GM18870 (cell line): ENCODE measurements at regions not wholly inside any gene's neighbourhood (a gene's known extent, or its start where the extent isn't known, plus 50 kb on each side); places are given as distances from the start of the nearest gene placed in this dataset.
A peak's percentile ranks its signal among the peaks of the same experiment; 100 is the strongest.
"Not testable (repeated sequence)": the region's sequence is repeated elsewhere in the genome, so short reads cannot be mapped to it uniquely, and the experiment has no call there.

Source experiments
- ATAC-seq: cut with Tn5 transposase; IDR thresholded peaks from one replicate; pipeline ENCODE4 v1.9.1; 2021; ENCODE audit warnings: moderate library complexity; ENCODE audit not compliant: unreplicated experiment

GRCh38 chr7:125181569-125182267, 252.1 kb upstream of the POT1 start:
- not testable (repeated sequence) for ATAC-seq

DNA sequence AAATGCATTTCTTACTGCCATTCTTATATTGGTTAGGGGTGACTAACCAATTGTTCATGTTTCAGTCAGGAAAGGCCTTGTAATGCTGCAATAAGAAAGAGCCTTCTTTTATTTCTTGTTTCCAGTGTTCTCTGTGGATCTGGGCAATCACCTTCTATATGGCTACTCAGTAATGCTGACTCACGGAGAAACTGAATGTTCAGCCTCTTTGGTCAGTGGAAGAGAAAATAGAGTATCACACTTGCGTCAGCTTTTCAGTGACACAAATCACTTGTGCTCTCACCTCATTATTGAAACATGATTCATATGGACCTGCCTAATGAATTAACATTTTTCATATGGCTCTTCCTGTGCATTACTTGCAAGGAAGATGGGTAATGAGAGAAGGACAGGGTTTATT, 243.9 kb upstream of the POT1 start:
- ATAC-seq: no peak

GRCh38 chr7:125169088-125169487, 239.5 kb upstream of the POT1 start:
- ATAC-seq: no peak

GRCh38 chr7:125154930-125155329, 225.3 kb upstream of the POT1 start:
- ATAC-seq: peak; percentile 57

GRCh38 chr7:125149151-125149550, 219.5 kb upstream of the POT1 start:
- ATAC-seq: no peak

- ATAC-seq: no peak
Observed at GRCh38 chr7:125147047-125147446, 217.4 kb upstream of the POT1 start.

DNA sequence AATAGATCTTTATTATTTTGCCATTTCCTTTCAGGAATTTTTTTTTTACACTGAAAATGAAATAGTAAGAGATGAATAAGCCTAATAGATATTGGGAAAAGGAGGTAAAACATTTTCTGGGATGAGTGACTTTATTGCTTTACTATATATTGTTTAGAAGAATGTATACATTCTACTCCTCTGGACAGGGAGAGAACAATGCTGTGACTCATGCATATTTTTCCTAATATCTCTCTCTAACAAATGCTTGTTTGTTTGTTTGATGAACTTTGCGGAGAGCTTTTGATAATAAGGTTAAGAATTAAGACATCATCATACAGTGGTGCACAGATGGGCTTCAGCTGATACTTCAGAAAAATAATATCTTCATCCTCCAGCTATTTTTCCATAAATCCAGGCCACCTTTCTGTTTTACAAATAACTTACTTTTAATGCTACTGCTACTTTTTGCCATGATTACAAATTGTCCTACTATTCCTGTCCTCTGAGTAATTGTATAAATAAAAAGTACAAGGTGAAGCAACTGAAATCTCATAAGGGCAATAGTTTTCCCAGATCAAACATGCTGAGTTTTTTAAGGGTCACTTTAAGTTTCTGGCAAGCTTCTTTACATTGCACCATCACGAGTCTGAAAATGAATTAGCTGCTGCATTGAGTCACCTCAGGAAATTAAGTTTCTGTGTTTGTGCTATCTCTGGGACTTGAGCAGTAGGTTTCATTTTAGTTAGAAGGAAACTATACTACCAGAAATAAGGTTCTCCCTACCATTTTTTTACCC, 207.3 kb upstream of the POT1 start:
- no peak for ATAC-seq

DNA sequence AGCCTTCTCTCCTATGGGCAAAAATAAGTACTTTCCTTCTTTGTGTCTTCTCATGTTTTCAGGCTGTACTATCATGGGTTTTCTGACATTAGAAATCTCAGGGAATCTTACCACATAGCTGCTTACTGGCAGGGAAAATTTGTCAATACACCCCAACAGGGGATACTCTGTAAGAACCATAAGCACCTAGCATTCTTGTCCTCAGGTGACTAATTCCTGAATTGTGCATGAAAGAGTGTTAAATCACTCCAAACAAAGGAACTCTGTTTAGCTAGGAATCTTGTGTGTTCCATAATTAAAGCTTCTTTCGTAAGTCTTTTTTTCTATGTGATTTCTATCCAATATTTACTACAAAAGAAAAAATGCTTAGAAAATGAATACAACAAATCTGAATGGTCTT, 206.7 kb upstream of the POT1 start:
- ATAC-seq: no peak

DNA sequence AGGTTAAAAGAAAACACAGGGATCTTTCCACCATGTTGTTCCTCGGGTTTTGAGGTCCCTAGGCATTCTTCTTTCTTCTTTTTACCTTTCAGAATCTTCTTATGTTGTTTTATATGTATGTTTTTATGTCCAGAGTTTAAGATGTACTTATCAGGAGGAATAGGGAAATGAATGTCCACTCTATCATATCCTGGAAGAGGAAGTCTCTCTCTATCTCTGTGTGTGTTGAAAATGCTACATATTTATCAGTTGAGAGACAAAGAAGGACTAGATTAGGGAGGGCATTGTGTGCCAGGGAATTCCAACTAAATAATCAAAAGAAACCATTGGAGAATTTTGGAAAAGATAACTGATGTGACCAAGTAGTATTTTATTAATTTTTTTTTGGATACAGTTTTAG, 200.5 kb upstream of the POT1 start:
- no peak for ATAC-seq

GRCh38 chr7:125127304-125127703, 197.7 kb upstream of the POT1 start:
- no peak for ATAC-seq

DNA sequence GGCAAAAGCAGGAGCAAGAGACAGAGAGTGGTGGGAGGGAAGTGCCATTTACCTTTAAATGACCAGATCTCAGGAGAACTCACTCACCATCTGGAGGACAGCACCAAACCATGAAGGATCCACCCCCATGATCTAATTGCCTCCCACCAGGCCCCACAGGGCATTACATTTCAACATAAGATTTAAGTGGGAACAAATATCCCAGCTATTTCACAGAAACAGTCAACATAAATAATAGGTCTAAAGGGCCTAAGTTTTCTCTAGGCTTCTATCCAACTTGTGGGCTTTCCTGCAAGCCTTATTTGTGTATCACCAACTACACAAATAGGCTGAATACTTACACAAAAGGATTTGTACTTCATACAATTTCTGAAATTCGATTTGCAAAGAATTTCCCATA, 196.8 kb upstream of the POT1 start:
- no peak for ATAC-seq

- no peak for ATAC-seq
Observed at GRCh38 chr7:125125315-125125714, 195.7 kb upstream of the POT1 start.

GRCh38 chr7:125122173-125122572, 192.5 kb upstream of the POT1 start:
- no peak for ATAC-seq

- no peak for ATAC-seq
Observed at GRCh38 chr7:125119559-125120115, 190.0 kb upstream of the POT1 start.

- no peak for ATAC-seq
Observed at GRCh38 chr7:125118444-125118843, 188.8 kb upstream of the POT1 start.

- no peak for ATAC-seq
Observed at GRCh38 chr7:125112850-125113249, 183.2 kb upstream of the POT1 start.

- no peak for ATAC-seq
Observed at GRCh38 chr7:125099519-125099918, 169.9 kb upstream of the POT1 start.

DNA sequence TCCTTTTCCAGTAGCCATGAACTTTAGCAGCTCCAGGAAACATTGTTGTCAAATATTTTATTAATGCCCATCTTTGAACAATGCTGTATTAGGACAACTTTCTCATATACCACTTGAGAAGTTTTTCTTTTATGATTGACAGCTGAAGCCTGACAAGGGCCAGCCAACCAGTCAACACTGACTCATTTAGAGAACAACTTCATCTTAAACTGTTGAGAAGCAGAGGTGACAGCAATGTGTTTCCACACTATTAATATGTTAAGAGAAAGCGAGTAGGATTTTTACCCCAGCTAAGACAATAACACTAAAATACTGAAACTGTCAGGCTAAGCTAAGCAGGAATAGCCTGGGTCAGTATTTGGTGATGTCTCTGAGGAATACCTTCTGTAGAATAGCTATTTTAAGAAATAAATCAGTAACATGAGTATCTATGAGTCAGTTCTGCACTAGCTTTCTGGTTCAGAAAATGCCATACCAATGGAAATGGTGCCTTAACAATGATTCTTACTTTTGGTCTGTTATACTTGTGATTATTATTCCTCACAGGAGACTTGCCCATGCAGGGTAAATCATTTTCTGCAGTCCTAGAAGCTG, 168.8 kb upstream of the POT1 start:
- ATAC-seq: peak; percentile 92

GRCh38 chr7:125090596-125090995, 161.0 kb upstream of the POT1 start:
- no peak for ATAC-seq

GRCh38 chr7:125089171-125089570, 159.5 kb upstream of the POT1 start:
- ATAC-seq: no peak

DNA sequence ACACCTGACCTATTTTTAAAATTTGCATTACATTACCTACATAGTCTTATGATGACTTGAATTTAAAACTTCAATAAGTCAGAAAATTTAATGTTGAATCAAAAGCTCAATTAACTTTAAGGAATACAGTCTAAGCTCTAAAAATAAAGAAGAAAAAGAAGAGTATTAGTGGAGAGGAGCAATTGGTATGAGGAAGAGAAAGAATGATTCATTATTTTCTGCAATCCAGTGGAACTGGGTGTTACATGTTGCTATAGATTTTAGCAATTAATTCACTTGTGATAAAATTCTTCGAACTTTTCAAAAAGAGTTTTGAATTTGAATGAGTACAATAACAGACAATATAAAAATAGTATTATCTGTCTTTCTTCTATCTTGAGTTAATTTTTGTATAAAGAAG, 158.9 kb upstream of the POT1 start:
- no peak for ATAC-seq

- ATAC-seq: no peak
Observed at GRCh38 chr7:125085084-125085483, 155.5 kb upstream of the POT1 start.
